ENCODE measurements at regions not wholly inside any gene's neighbourhood (a gene's known extent, or its start where the extent isn't known, plus 50 kb on each side); places are given as distances from the start of the nearest gene placed in this dataset.

DNA sequence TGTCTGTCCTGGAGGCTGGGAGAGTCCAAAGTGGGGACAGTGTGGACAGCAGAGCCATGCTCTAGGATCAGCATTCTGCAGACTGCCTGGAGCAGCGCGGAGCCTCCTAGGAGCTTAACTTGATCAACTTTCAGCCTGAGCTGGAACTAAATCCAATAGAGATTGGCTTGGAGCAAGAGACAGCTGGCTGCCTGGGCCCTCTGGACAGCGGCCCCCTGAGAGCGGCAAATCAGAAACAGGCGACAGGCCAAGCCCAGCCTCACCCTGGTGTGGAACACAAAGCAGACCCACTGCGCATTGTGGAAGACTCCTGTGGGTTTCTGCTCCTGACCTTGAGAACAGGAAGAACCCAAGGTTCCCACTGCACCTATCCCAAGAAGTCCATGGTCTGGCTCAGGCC lies 462.2 kb downstream of the TSHZ3 start:
- TF ChIP-seq, protein P1, sequence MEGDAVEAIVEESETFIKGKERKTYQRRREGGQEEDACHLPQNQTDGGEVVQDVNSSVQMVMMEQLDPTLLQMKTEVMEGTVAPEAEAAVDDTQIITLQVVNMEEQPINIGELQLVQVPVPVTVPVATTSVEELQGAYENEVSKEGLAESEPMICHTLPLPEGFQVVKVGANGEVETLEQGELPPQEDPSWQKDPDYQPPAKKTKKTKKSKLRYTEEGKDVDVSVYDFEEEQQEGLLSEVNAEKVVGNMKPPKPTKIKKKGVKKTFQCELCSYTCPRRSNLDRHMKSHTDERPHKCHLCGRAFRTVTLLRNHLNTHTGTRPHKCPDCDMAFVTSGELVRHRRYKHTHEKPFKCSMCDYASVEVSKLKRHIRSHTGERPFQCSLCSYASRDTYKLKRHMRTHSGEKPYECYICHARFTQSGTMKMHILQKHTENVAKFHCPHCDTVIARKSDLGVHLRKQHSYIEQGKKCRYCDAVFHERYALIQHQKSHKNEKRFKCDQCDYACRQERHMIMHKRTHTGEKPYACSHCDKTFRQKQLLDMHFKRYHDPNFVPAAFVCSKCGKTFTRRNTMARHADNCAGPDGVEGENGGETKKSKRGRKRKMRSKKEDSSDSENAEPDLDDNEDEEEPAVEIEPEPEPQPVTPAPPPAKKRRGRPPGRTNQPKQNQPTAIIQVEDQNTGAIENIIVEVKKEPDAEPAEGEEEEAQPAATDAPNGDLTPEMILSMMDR (conservative IDR thresholded peaks at IDR 0.05 in 1 of 2, IDR thresholded peaks at IDR 0.05 in 1 of 2; ENCODE audit: extremely low read depth in 1 of 2, insufficient read depth in 1 of 2, low read depth in 1 of 2, low read length in 2 of 2), result no peak
- TF ChIP-seq EZH2 (IDR thresholded peaks at IDR 0.05; ENCODE audit: borderline replicate concordance, low read length), result no peak

Measured in mammary epithelial cell (primary cell).